Sigmoid colon (tissue), 3 donors: ENCODE measurements at regions not wholly inside any gene's neighbourhood (a gene's known extent, or its start where the extent isn't known, plus 50 kb on each side); places are given as distances from the start of the nearest gene placed in this dataset.

Experiments
- POLR2A ChIP-seq, 2 donors: fragments of 450-650 bp; IDR thresholded peaks; one replicate each; pipeline ENCODE4 v1.6.1; 2016; ENCODE audit warnings: antibody characterized with exemption in 2 of 2, mild to moderate bottlenecking in 2 of 2, moderate library complexity in 2 of 2
- TF ChIP-seq, protein P1 (sequence below), 4 experiments: fragments of 450-650 bp in 3 of 4; fragments of 200-600 bp in 1 of 4; IDR thresholded peaks; one replicate each; pipeline ENCODE4 v1.5.1; 2016 to 2019; ENCODE audit warnings: antibody characterized with exemption in 4 of 4, mild to moderate bottlenecking in 3 of 4, moderate library complexity in 2 of 4

DNA sequence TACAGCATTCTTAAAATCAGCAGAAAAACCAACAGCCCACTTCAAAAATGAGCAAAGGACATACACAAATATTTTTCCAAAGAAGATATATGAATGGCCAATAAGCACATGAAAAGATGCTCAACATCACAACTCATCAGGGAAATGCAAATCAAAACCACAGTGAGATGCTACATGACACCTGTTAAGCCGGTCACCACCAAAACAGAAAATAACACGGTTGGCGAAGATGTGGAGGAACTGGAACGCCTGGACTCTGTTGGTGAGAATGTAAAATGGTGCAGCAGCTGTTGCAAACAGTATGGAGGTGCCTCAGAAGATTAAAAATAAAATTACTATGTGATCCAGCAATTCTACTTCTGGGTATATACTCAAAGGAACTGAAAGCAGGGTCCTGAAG, 184.8 kb downstream of the INHBB start:
- TF ChIP-seq, protein P1, sequence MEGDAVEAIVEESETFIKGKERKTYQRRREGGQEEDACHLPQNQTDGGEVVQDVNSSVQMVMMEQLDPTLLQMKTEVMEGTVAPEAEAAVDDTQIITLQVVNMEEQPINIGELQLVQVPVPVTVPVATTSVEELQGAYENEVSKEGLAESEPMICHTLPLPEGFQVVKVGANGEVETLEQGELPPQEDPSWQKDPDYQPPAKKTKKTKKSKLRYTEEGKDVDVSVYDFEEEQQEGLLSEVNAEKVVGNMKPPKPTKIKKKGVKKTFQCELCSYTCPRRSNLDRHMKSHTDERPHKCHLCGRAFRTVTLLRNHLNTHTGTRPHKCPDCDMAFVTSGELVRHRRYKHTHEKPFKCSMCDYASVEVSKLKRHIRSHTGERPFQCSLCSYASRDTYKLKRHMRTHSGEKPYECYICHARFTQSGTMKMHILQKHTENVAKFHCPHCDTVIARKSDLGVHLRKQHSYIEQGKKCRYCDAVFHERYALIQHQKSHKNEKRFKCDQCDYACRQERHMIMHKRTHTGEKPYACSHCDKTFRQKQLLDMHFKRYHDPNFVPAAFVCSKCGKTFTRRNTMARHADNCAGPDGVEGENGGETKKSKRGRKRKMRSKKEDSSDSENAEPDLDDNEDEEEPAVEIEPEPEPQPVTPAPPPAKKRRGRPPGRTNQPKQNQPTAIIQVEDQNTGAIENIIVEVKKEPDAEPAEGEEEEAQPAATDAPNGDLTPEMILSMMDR (IDR thresholded peaks at IDR 0.05): no peak
- no peak for TF ChIP-seq POLR2A (IDR thresholded peaks at IDR 0.05)
